Panc1 (cell line): ENCODE measurements at regions not wholly inside any gene's neighbourhood (a gene's known extent, or its start where the extent isn't known, plus 50 kb on each side); places are given as distances from the start of the nearest gene placed in this dataset.
A peak's percentile ranks its signal among the peaks of the same experiment; 100 is the strongest.

Experiments
- ATAC-seq: fragments of 200-7000 bp; cut with Tn5 transposase; 2 replicates; pipeline ENCODE4 v1.9.1; 2020; ENCODE audit warnings: mild to moderate bottlenecking, moderate library complexity
- BruUV-seq: library from RNA; stranded (reverse); fragments of 400-500 nt; replicated peaks from 2 replicates; lab custom pipeline; 2021; lab: Mats Ljungman, UMichigan
- CTCF ChIA-PET: fragments of 300-600 bp; sonication (Branson Sonifier 250); formaldehyde crosslinking; loops from one replicate; lab custom pipeline; 2022; ENCODE audit warnings: antibody characterized with exemption; lab: Charles Lee
- POLR2A ChIA-PET: fragments of 300-600 bp; sonication (Branson Sonifier 250); formaldehyde crosslinking; loops from one replicate; lab custom pipeline; 2022; ENCODE audit warnings: antibody characterized with exemption; lab: Charles Lee
- DNase-seq: peaks from one replicate; pipeline ENCODE4 v3.0.0-alpha.2; 2010; ENCODE audit warnings: low read depth, low spot score
- H3K27ac ChIP-seq: 2 replicates; pipeline ENCODE4 v1.5.1; 2011; ENCODE audit warnings: mild to moderate bottlenecking, low read length, inconsistent platforms
- H3K27me3 ChIP-seq: fragments of 200-500 bp; sonication (Bioruptor generic); 2 replicates; pipeline ENCODE4 v1.6.0; 2014; ENCODE audit warnings: low read length, inconsistent platforms; ENCODE audit not compliant: control insufficient read depth, insufficient read depth
- H3K36me3 ChIP-seq: fragments of 200-500 bp; sonication (Bioruptor generic); 2 replicates; pipeline ENCODE4 v1.5.1; 2014; ENCODE audit warnings: inconsistent platforms, mild to moderate bottlenecking, low read length, moderate library complexity; ENCODE audit not compliant: control insufficient read depth, insufficient read depth
- H3K4me1 ChIP-seq: 2 replicates; pipeline ENCODE4 v1.5.1; 2011; ENCODE audit warnings: inconsistent platforms, mild to moderate bottlenecking, low read length, moderate library complexity; ENCODE audit not compliant: control insufficient read depth, insufficient read depth
- H3K4me3 ChIP-seq, 2 experiments: 2 replicates each; pipeline ENCODE4 v1.5.1; 2011 to 2012; ENCODE audit warnings: low read depth in 2 of 2, low read length in 2 of 2, mild to moderate bottlenecking in 2 of 2, inconsistent platforms in 1 of 2, moderate library complexity in 1 of 2
- H3K9me3 ChIP-seq: fragments of 200-500 bp; sonication (Bioruptor generic); 2 replicates; pipeline ENCODE4 v1.5.1; 2014; ENCODE audit warnings: low read depth, mild to moderate bottlenecking, inconsistent platforms, low read length, moderate library complexity; ENCODE audit not compliant: control insufficient read depth, insufficient read depth
- CTCF ChIP-seq: fragments of 450-650 bp; IDR thresholded peaks from 2 replicates; pipeline ENCODE4 v1.5.1; 2017; ENCODE audit warnings: mild to moderate bottlenecking
- POLR2AphosphoS5 ChIP-seq: IDR thresholded peaks from 2 replicates; pipeline ENCODE4 v1.6.1; 2012; ENCODE audit warnings: mild to moderate bottlenecking, low read depth, low read length, moderate library complexity
- REST ChIP-seq, 2 experiments: IDR thresholded peaks; 2 replicates each; pipeline ENCODE4 v1.6.1; 2011 to 2012; ENCODE audit warnings: low read depth in 2 of 2, control low read depth in 1 of 2, low read length in 1 of 2, mild to moderate bottlenecking in 1 of 2, moderate library complexity in 1 of 2; ENCODE audit not compliant: insufficient read depth in 1 of 2
- SIN3A ChIP-seq: IDR thresholded peaks from 2 replicates; pipeline ENCODE4 v1.6.1; 2012; ENCODE audit warnings: low read depth, mild to moderate bottlenecking, low read length, moderate library complexity, borderline replicate concordance; ENCODE audit not compliant: insufficient read depth
- TCF7L2 ChIP-seq: IDR thresholded peaks from 2 replicates; pipeline ENCODE4 v1.6.1; 2011; ENCODE audit warnings: mild to moderate bottlenecking, low read depth, low read length, inconsistent platforms
- in situ Hi-C: cut with HindIII; loops from 2 replicates; pipeline ENCODE4 v1.10.0; 2016; ENCODE audit warnings: low sequenced_read_pairs, low pct_unique_long_range_greater_than_20kb
- intact Hi-C: fragments of 100-400 bp; cut with micrococcal nuclease; formaldehyde crosslinking; loops from one replicate; pipeline ENCODE4 v1.10.0; 2022; ENCODE audit not compliant: unreplicated experiment

- CTCF ChIA-PET, result no interaction called here
- no peaks in the 10 kb centered on the region for H3K36me3 ChIP-seq
- TF ChIP-seq REST (IDR thresholded peaks at IDR 0.05; ENCODE audit: insufficient read depth in 1 of 2, low read depth in 2 of 2, low read length in 1 of 2) (no peak), CTCF (peak; percentile 41), TCF7L2 (no peak), SIN3A (no peak), POLR2AphosphoS5 (no peak)
- H3K4me3 ChIP-seq, result no peak overlapping the region
- no peak for DNase-seq
- no peaks in the 10 kb centered on the region for H3K9me3 ChIP-seq
- H3K27ac ChIP-seq, result no peak overlapping the region
- no peaks in the 10 kb centered on the region for H3K27me3 ChIP-seq
- no peak for ATAC-seq
- intact Hi-C loops (no loop called here), in situ Hi-C loops (no loop called here)
- POLR2A ChIA-PET, result no interaction called here
- no TSS peak for BruUV-seq
- H3K4me1 ChIP-seq, result no peaks in the 10 kb centered on the region
Measured at GRCh38 chr6:164097551-164098398, 683.3 kb downstream of the QKI start.

- DNase-seq, result no peak
- ChIA-PET POLR2A (no interaction called here), CTCF (no interaction called here)
- Histone ChIP-seq H3K27me3 (no peaks in the 10 kb centered on the region), H3K4me1 (no peaks in the 10 kb centered on the region), H3K4me3 (no peak overlapping the region), H3K9me3 (no peaks in the 10 kb centered on the region), H3K36me3 (no peaks in the 10 kb centered on the region), H3K27ac (no peak overlapping the region)
- no peak for ATAC-seq
- no TSS peak for BruUV-seq
- in situ Hi-C loops (no loop called here), intact Hi-C loops (no loop called here)
- TF ChIP-seq POLR2AphosphoS5 (no peak), SIN3A (no peak), TCF7L2 (no peak), REST (IDR thresholded peaks at IDR 0.05; ENCODE audit: insufficient read depth in 1 of 2, low read depth in 2 of 2, low read length in 1 of 2) (no peak), CTCF (no peak)
Measured at GRCh38 chr6:164097056-164097455, 682.5 kb downstream of the QKI start.
